Right atrium auricular region (tissue), 2 donors: ENCODE measurements at regions not wholly inside any gene's neighbourhood (a gene's known extent, or its start where the extent isn't known, plus 50 kb on each side); places are given as distances from the start of the nearest gene placed in this dataset.

Experiments
- DNase-seq: peaks from one replicate; pipeline ENCODE4 v3.0.0-alpha.2; 2019; ENCODE audit warnings: low spot score
- H3K27ac ChIP-seq, 2 donors: fragments of 200-600 bp; sonication (generic); 1 replicate in 1 of 2; 2 replicates in 1 of 2; pipeline ENCODE4 v1.5.1; 2016 to 2019
- H3K27me3 ChIP-seq, 2 donors: fragments of 200-600 bp; sonication (generic); one replicate each; pipeline versions ENCODE4 v1.5.1 to v1.6.0; 2017 to 2019
- H3K36me3 ChIP-seq: fragments of 200-600 bp; sonication (generic); one replicate; pipeline ENCODE4 v1.5.1; 2016
- H3K4me1 ChIP-seq, 2 donors: fragments of 200-600 bp; sonication (generic); one replicate each; pipeline versions ENCODE4 v1.5.1 to v1.6.0; 2017 to 2019
- H3K4me3 ChIP-seq, 2 donors: fragments of 200-600 bp; sonication (generic); 1 replicate in 1 of 2; 2 replicates in 1 of 2; pipeline ENCODE4 v1.5.1; 2017 to 2019; ENCODE audit warnings: mild to moderate bottlenecking in 1 of 2, moderate library complexity in 1 of 2
- H3K9me3 ChIP-seq, 2 donors: fragments of 200-600 bp; sonication (generic); one replicate each; pipeline ENCODE4 v1.5.1; 2019
- CTCF ChIP-seq, 2 donors: fragments of 200-600 bp; sonication (generic); IDR thresholded peaks; one replicate each; pipeline ENCODE4 v1.5.1; 2019; ENCODE audit warnings: antibody characterized with exemption in 2 of 2

- no peaks in the 10 kb centered on the region for H3K27me3 ChIP-seq
- peaks cover 0 to 20% of the 10 kb centered on the region in 2 donors for H3K4me1 ChIP-seq
- TF ChIP-seq CTCF (IDR thresholded peaks at IDR 0.05), result no peak
- no peak for DNase-seq
- no peaks in the 10 kb centered on the region for H3K9me3 ChIP-seq
- H3K27ac ChIP-seq, result no peak overlapping the region
- H3K4me3 ChIP-seq, result no peak overlapping the region
- H3K36me3 ChIP-seq, result no peaks in the 10 kb centered on the region
Measured at GRCh38 chr6:138568997-138569396, 69.7 kb upstream of the NHSL1 start.

- DNase-seq, result no peak
- H3K27ac ChIP-seq, result no peak overlapping the region
- H3K9me3 ChIP-seq, result no peaks in the 10 kb centered on the region
- TF ChIP-seq CTCF (IDR thresholded peaks at IDR 0.05), result no peak
- H3K36me3 ChIP-seq, result no peaks in the 10 kb centered on the region
- peaks cover 0 to 20% of the 10 kb centered on the region in 2 donors for H3K4me1 ChIP-seq
- H3K27me3 ChIP-seq, result no peaks in the 10 kb centered on the region
- H3K4me3 ChIP-seq, result no peak overlapping the region
Measured at GRCh38 chr6:138569554-138569953, 70.3 kb upstream of the NHSL1 start.

GRCh38 chr6:138569970-138570724 lies 70.9 kb upstream of the NHSL1 start:
- Histone ChIP-seq H3K4me3 (peak overlapping the region in 1 of 2 donors; percentile 44), H3K9me3 (no peaks in the 10 kb centered on the region), H3K36me3 (no peaks in the 10 kb centered on the region), H3K27me3 (no peaks in the 10 kb centered on the region), H3K27ac (no peak overlapping the region), H3K4me1 (peaks cover 0 to 20% of the 10 kb centered on the region in 2 donors)
- no peak for DNase-seq
- TF ChIP-seq CTCF (IDR thresholded peaks at IDR 0.05), result no peak

- peak overlapping the region in 1 of 2 donors; percentile 44 for H3K4me3 ChIP-seq
- H3K9me3 ChIP-seq, result no peaks in the 10 kb centered on the region
- DNase-seq, result no peak
- H3K27ac ChIP-seq, result peak overlapping the region in 1 of 2 donors; percentile 60
- no peaks in the 10 kb centered on the region for H3K36me3 ChIP-seq
- H3K27me3 ChIP-seq, result no peaks in the 10 kb centered on the region
- TF ChIP-seq CTCF (IDR thresholded peaks at IDR 0.05), result no peak
- peaks cover 0 to 20% of the 10 kb centered on the region in 2 donors for H3K4me1 ChIP-seq
Measured at GRCh38 chr6:138570725-138571029, 71.4 kb upstream of the NHSL1 start.

GRCh38 chr6:138571181-138571580 lies 71.9 kb upstream of the NHSL1 start:
- Histone ChIP-seq H3K27ac (peak overlapping the region in 1 of 2 donors; percentile 60), H3K4me1 (peaks cover 0 to 20% of the 10 kb centered on the region in 2 donors), H3K9me3 (no peaks in the 10 kb centered on the region), H3K36me3 (no peaks in the 10 kb centered on the region), H3K27me3 (no peaks in the 10 kb centered on the region), H3K4me3 (peak overlapping the region; percentile 26 to 44)
- no peak for TF ChIP-seq CTCF (IDR thresholded peaks at IDR 0.05)
- no peak for DNase-seq
